ENCODE measurements at regions not wholly inside any gene's neighbourhood (a gene's known extent, or its start where the extent isn't known, plus 50 kb on each side); places are given as distances from the start of the nearest gene placed in this dataset.

DNA sequence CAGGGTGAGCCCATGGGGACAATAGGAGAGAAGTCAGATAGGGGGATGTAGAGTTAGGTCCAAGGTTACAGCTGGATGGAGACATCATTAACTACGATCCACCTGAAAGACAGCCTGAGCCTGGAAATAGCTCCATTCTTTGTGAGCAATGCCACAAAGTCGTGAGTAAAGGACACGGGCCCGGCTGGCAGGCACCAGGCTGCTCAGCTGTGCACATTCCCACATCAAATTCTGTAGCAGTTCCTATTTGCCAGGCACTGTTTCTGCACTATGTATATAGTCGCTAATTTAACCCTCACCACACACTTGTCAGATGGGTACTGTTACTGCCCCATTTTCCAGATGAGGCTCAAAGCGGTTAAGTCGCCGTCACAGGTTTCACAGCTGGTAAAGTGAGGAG, 338.0 kb upstream of the KAZN start:
- no peak for DNase-seq (ENCODE audit: low read depth, low spot score)
- in situ Hi-C loops (cut with HindIII; ENCODE audit: low sequenced_read_pairs) = no loop called here
- TF ChIP-seq, protein P1, sequence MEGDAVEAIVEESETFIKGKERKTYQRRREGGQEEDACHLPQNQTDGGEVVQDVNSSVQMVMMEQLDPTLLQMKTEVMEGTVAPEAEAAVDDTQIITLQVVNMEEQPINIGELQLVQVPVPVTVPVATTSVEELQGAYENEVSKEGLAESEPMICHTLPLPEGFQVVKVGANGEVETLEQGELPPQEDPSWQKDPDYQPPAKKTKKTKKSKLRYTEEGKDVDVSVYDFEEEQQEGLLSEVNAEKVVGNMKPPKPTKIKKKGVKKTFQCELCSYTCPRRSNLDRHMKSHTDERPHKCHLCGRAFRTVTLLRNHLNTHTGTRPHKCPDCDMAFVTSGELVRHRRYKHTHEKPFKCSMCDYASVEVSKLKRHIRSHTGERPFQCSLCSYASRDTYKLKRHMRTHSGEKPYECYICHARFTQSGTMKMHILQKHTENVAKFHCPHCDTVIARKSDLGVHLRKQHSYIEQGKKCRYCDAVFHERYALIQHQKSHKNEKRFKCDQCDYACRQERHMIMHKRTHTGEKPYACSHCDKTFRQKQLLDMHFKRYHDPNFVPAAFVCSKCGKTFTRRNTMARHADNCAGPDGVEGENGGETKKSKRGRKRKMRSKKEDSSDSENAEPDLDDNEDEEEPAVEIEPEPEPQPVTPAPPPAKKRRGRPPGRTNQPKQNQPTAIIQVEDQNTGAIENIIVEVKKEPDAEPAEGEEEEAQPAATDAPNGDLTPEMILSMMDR (IDR thresholded peaks at IDR 0.05; ENCODE audit: low read depth, low read length) = no peak
- H3K4me3 ChIP-seq (ENCODE audit: low read depth, low read length) = no peak overlapping the region

- TF ChIP-seq, protein P1 (IDR thresholded peaks at IDR 0.05; ENCODE audit: low read depth, low read length) = no peak
- no peak for DNase-seq (ENCODE audit: low read depth, low spot score)
- in situ Hi-C loops (cut with HindIII; ENCODE audit: low sequenced_read_pairs) = no loop called here
- no peak overlapping the region for H3K4me3 ChIP-seq (ENCODE audit: low read depth, low read length)
Observed at GRCh38 chr1:14261395-14261794, 337.1 kb upstream of the KAZN start.

DNA sequence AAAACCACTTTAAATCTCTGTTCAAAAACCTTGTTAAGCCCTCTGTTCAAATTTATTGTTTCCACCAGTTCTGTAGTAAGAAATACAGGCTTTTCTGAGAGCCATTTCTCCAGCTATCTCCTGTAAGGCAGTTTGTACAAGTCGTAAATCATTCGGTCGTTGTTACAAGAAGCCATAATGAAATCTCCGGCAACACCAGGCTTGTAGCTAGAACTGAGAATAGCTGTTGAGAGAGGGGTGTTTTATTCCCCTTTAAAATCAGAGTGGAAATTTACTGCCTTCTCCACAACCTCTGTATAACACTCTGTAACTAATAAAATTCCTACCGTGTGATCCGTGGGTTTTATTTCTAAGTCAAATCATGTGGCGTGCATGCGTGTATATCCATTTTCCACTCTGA, 335.8 kb upstream of the KAZN start:
- TF ChIP-seq, protein P1 (IDR thresholded peaks at IDR 0.05; ENCODE audit: low read depth, low read length) = no peak
- H3K4me3 ChIP-seq (ENCODE audit: low read depth, low read length) = no peak overlapping the region
- no peak for DNase-seq (ENCODE audit: low read depth, low spot score)
- in situ Hi-C loops (cut with HindIII; ENCODE audit: low sequenced_read_pairs) = no loop called here

GRCh38 chr1:14263225-14263624, 335.3 kb upstream of the KAZN start:
- H3K4me3 ChIP-seq (ENCODE audit: low read depth, low read length) = no peak overlapping the region
- TF ChIP-seq, protein P1 (IDR thresholded peaks at IDR 0.05; ENCODE audit: low read depth, low read length) = no peak
- in situ Hi-C loops (cut with HindIII; ENCODE audit: low sequenced_read_pairs) = no loop called here
- DNase-seq (ENCODE audit: low read depth, low spot score) = no peak

DNA sequence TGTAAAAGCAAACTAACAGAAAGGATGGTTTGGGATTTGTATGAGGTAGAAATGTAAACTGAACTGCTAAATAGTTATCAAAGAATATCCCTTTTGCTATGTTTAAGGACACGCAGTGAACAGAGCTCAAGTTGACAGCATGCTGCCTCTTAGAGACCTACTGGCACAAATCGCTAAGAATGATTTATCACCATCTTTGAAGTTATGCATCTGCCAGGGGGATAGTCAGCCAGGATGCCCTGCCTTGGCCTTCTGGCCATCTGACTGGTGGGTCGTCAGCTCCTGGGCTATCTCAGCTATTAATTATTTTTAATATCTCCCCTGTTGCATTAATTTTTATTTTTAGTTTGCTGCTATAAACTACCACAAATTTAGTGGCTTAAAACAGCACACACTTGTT, 334.8 kb upstream of the KAZN start:
- DNase-seq (ENCODE audit: low read depth, low spot score) = no peak
- in situ Hi-C loops (cut with HindIII; ENCODE audit: low sequenced_read_pairs) = no loop called here
- TF ChIP-seq, protein P1 (IDR thresholded peaks at IDR 0.05; ENCODE audit: low read depth, low read length) = no peak

GRCh38 chr1:14265495-14265894, 333.0 kb upstream of the KAZN start:
- no peak for DNase-seq (ENCODE audit: low read depth, low spot score)
- TF ChIP-seq, protein P1 (IDR thresholded peaks at IDR 0.05; ENCODE audit: low read depth, low read length) = no peak
- no peak overlapping the region for H3K4me3 ChIP-seq (ENCODE audit: low read depth, low read length)
- in situ Hi-C loops (cut with HindIII; ENCODE audit: low sequenced_read_pairs) = no loop called here

More for the DNA sequence above, 334.8 kb upstream of the KAZN start:
- no peak overlapping the region for H3K4me3 ChIP-seq (ENCODE audit: low read depth, low read length)

- H3K4me3 ChIP-seq (ENCODE audit: low read depth, low read length) = no peak overlapping the region
- in situ Hi-C loops (cut with HindIII; ENCODE audit: low sequenced_read_pairs) = no loop called here
- peak; percentile 21 for DNase-seq (ENCODE audit: low read depth, low spot score)
- TF ChIP-seq, protein P1 (IDR thresholded peaks at IDR 0.05; ENCODE audit: low read depth, low read length) = no peak
Observed at GRCh38 chr1:14267991-14268390, 330.5 kb upstream of the KAZN start.

All from astrocyte of the spinal cord (primary cell).